ENCODE measurements at regions not wholly inside any gene's neighbourhood (a gene's known extent, or its start where the extent isn't known, plus 50 kb on each side); places are given as distances from the start of the nearest gene placed in this dataset.

DNA sequence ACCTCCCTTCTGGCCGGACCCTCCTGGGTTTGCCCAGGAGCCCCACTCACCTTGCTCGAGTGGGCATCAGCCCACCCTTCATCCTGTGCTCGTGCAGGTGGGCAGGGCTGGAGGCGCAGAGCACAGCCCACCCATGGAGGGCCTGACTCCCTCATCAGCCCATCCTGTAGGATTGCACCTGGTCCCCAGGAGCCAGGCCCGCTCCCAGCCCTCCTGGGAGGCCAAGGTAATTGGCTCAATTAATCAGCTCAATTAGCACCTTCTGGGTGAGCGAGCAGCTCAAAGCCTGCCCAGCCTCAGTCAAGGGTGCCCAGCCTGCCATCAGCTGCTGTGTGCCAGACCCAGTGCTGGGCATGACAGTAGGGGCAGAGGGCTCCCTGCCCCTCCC, 58.1 kb upstream of the NECTIN1 start:
- H3K18ac ChIP-seq (ENCODE audit: low read depth, low read length): no peak overlapping the region
- peak overlapping the region; percentile 61 for H2AK9ac ChIP-seq (replicated peaks; ENCODE audit: low read depth, low read length, poor library complexity)
- peaks cover 4% of the 10 kb centered on the region; the same call in 1 of the 2 replicates for H3K9me3 ChIP-seq (ENCODE audit: control insufficient read depth, insufficient read depth, low read length)
- H3K79me1 ChIP-seq (ENCODE audit: low read depth in 1 of 2, low read length in 2 of 2): no peaks in the 10 kb centered on the region
- in situ Hi-C loops (cut with MboI; ENCODE audit: low sequenced_read_pairs): no loop called here
- H2BK5ac ChIP-seq (ENCODE audit: low read depth, low read length, poor library complexity, severe bottlenecking): no peak overlapping the region
- no peak overlapping the region for H3K9ac ChIP-seq (ENCODE audit: low read depth, low read length)
- no peak overlapping the region for H3K14ac ChIP-seq (replicated peaks; ENCODE audit: low read depth, low read length)
- H3K27me3 ChIP-seq (ENCODE audit: control insufficient read depth, insufficient read depth, low read length): peaks cover 15% of the 10 kb centered on the region; the same call in 1 of the 2 replicates
- no peak overlapping the region for H4K91ac ChIP-seq (ENCODE audit: insufficient read depth, low read depth, low read length)
- WGBS, 2 experiments (ENCODE audit: extremely low coverage in 2 of 2, insufficient read length in 1 of 2): 51% methylated on average over 4 of the region's 6 CpGs; no CpG with 5 or more reads in 1 of the 2 experiments
- ChIA-PET CTCF (no interaction called here), POLR2A (ENCODE audit: unreplicated experiment) (no interaction called here)
- H2BK15ac ChIP-seq (ENCODE audit: low read depth, low read length): no peak overlapping the region
- no peak overlapping the region for H3K4me2 ChIP-seq (ENCODE audit: low read depth, low read length)
- intact Hi-C loops (cut with micrococcal nuclease): no loop called here
- H2BK120ac ChIP-seq (ENCODE audit: low read depth, low read length): no peak overlapping the region
- DNase-seq (no peak), ATAC-seq (ENCODE audit: low read depth) (no peak)
- H4K5ac ChIP-seq (ENCODE audit: low read depth, low read length): no peak overlapping the region
- H2AFZ ChIP-seq (replicated peaks; ENCODE audit: low read length, poor library complexity): no peak overlapping the region
- no peak overlapping the region for H3K56ac ChIP-seq (ENCODE audit: extremely low read depth, insufficient read depth, low read length)
- no peaks in the 10 kb centered on the region for H4K20me1 ChIP-seq (ENCODE audit: insufficient read depth, low read length)
- no peak overlapping the region for H2AK5ac ChIP-seq (ENCODE audit: low read depth, low read length)
- H2BK20ac ChIP-seq (ENCODE audit: low read depth, low read length): no peak overlapping the region
- no peaks in the 10 kb centered on the region for H3K36me3 ChIP-seq (ENCODE audit: control insufficient read depth, insufficient read depth, low read length)
- no peak overlapping the region for H3K27ac ChIP-seq (ENCODE audit: insufficient read depth, low read length)
- no peaks in the 10 kb centered on the region for H3K9me1 ChIP-seq (ENCODE audit: insufficient read depth, low read length)
- no peak overlapping the region for H3K4me3 ChIP-seq (ENCODE audit: insufficient read depth, low read depth, low read length)
- no peak overlapping the region for H3K23ac ChIP-seq (ENCODE audit: low read depth, low read length)
- H3K4ac ChIP-seq (ENCODE audit: low read depth, low read length): no peak overlapping the region
- no peak overlapping the region for H4K8ac ChIP-seq (ENCODE audit: low read depth in 2 of 2, low read length in 2 of 2)
- H3K4me1 ChIP-seq (ENCODE audit: control insufficient read depth, insufficient read depth, low read length): no peaks in the 10 kb centered on the region
- dilution Hi-C loops (cut with HindIII; ENCODE audit: low sequenced_read_pairs, unreplicated experiment): no loop called here
- no TSS peak for BruUV-seq (replicated peaks)
- TF ChIP-seq, protein P1, sequence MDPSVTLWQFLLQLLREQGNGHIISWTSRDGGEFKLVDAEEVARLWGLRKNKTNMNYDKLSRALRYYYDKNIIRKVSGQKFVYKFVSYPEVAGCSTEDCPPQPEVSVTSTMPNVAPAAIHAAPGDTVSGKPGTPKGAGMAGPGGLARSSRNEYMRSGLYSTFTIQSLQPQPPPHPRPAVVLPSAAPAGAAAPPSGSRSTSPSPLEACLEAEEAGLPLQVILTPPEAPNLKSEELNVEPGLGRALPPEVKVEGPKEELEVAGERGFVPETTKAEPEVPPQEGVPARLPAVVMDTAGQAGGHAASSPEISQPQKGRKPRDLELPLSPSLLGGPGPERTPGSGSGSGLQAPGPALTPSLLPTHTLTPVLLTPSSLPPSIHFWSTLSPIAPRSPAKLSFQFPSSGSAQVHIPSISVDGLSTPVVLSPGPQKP (IDR thresholded peaks at IDR 0.05; ENCODE audit: borderline replicate concordance, low read depth, low read length): no peak
- TF ChIP-seq, protein P2, sequence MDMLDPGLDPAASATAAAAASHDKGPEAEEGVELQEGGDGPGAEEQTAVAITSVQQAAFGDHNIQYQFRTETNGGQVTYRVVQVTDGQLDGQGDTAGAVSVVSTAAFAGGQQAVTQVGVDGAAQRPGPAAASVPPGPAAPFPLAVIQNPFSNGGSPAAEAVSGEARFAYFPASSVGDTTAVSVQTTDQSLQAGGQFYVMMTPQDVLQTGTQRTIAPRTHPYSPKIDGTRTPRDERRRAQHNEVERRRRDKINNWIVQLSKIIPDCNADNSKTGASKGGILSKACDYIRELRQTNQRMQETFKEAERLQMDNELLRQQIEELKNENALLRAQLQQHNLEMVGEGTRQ (IDR thresholded peaks at IDR 0.05; ENCODE audit: low read depth, low read length): no peak
- TF ChIP-seq NFE2L2 (IDR thresholded peaks at IDR 0.05; ENCODE audit: low read depth, low read length) (no peak), CHD1 (IDR thresholded peaks at IDR 0.05; ENCODE audit: low read depth, low read length) (no peak), RFX5 (IDR thresholded peaks at IDR 0.05; ENCODE audit: low read depth, low read length) (no peak), SMC3 (IDR thresholded peaks at IDR 0.05; ENCODE audit: low read depth, low read length) (no peak), FOS (IDR thresholded peaks at IDR 0.05; ENCODE audit: low read depth, low read length) (no peak), POLR2A (IDR thresholded peaks at IDR 0.05; ENCODE audit: low read depth, low read length) (no peak), BHLHE40 (IDR thresholded peaks at IDR 0.05; ENCODE audit: low read depth, low read length) (no peak)

Data from IMR-90 (cell line).